Sciatic nerve (tissue), 2 donors: ENCODE measurements at regions not wholly inside any gene's neighbourhood (a gene's known extent, or its start where the extent isn't known, plus 50 kb on each side); places are given as distances from the start of the nearest gene placed in this dataset.
"Not testable (repeated sequence)": the region's sequence is repeated elsewhere in the genome, so short reads cannot be mapped to it uniquely, and the experiment has no call there.

Source experiments
- ATAC-seq: fragments of 200-7000 bp; cut with Tn5 transposase; one replicate; pipeline ENCODE4 v1.9.1; 2020; ENCODE audit warnings: mild to moderate bottlenecking, moderate library complexity
- DNase-seq: peaks from one replicate; pipeline ENCODE4 v3.0.0-alpha.2; 2020; ENCODE audit warnings: low spot score
- intact Hi-C: fragments of 100-400 bp; cut with DNase I; formaldehyde crosslinking; loops from one replicate; pipeline ENCODE4 v1.14.2; 2022
- donor health status: DM: no; HTN: no; CAD: no.
- donor health status: DM: no; HTN: no; CAD: no.

GRCh38 chr18:14949800-14950664 lies 202.1 kb downstream of the ANKRD30B start:
- no peak for DNase-seq
- ATAC-seq = no peak
- intact Hi-C loops = no loop called here

- DNase-seq, ATAC-seq, intact Hi-C loops: not testable (repeated sequence)
Observed at GRCh38 chr18:14952444-14953077, 204.6 kb downstream of the ANKRD30B start.

- no peak for ATAC-seq
- intact Hi-C loops = no loop called here
- no peak for DNase-seq
Observed at GRCh38 chr18:14958701-14959100, 210.7 kb downstream of the ANKRD30B start.

- ATAC-seq (no peak), DNase-seq (no peak)
- intact Hi-C loops = no loop called here
Observed at GRCh38 chr18:14959550-14959949, 211.6 kb downstream of the ANKRD30B start.

- DNase-seq (no peak), ATAC-seq (no peak)
- intact Hi-C loops = no loop called here
Observed at GRCh38 chr18:14961991-14962390, 214.0 kb downstream of the ANKRD30B start.

- intact Hi-C loops = no loop called here
- ATAC-seq = no peak
- no peak for DNase-seq
Observed at GRCh38 chr18:14962626-14963025, 214.7 kb downstream of the ANKRD30B start.

- no peak for DNase-seq
- ATAC-seq = no peak
- intact Hi-C loops = no loop called here
Observed at GRCh38 chr18:14963246-14963645, 215.3 kb downstream of the ANKRD30B start.

- no peak for ATAC-seq
- no peak for DNase-seq
- intact Hi-C loops = no loop called here
Observed at GRCh38 chr18:14964002-14964401, 216.0 kb downstream of the ANKRD30B start.

- intact Hi-C loops = no loop called here
- ATAC-seq (no peak), DNase-seq (no peak)
Observed at GRCh38 chr18:14964406-14964805, 216.4 kb downstream of the ANKRD30B start.

GRCh38 chr18:14964976-14965375 lies 217.0 kb downstream of the ANKRD30B start:
- ATAC-seq, intact Hi-C loops, DNase-seq: not testable (repeated sequence)

- no peak for DNase-seq
- ATAC-seq = no peak
- intact Hi-C loops = no loop called here
Observed at GRCh38 chr18:14965553-14965952, 217.6 kb downstream of the ANKRD30B start.

GRCh38 chr18:14967246-14967645 lies 219.3 kb downstream of the ANKRD30B start:
- not testable (repeated sequence) for DNase-seq

GRCh38 chr18:14969500-14969899 lies 221.5 kb downstream of the ANKRD30B start:
- intact Hi-C loops = no loop called here
- DNase-seq (no peak), ATAC-seq (no peak)

More at GRCh38 chr18:14967246-14967645, 219.3 kb downstream of the ANKRD30B start:
- intact Hi-C loops, ATAC-seq: not testable (repeated sequence)

GRCh38 chr18:14970027-14970426 lies 222.1 kb downstream of the ANKRD30B start:
- ATAC-seq = no peak
- intact Hi-C loops = no loop called here
- no peak for DNase-seq

- intact Hi-C loops = no loop called here
- ATAC-seq = no peak
- no peak for DNase-seq
Observed at GRCh38 chr18:14971461-14972185, 223.7 kb downstream of the ANKRD30B start.

GRCh38 chr18:14973421-14973820 lies 225.4 kb downstream of the ANKRD30B start:
- intact Hi-C loops = not testable (repeated sequence)

GRCh38 chr18:14974088-14974487 lies 226.1 kb downstream of the ANKRD30B start:
- intact Hi-C loops = no loop called here
- ATAC-seq (no peak), DNase-seq (no peak)

More at GRCh38 chr18:14973421-14973820, 225.4 kb downstream of the ANKRD30B start:
- DNase-seq, ATAC-seq: not testable (repeated sequence)

GRCh38 chr18:14974576-14974975 lies 226.6 kb downstream of the ANKRD30B start:
- ATAC-seq = no peak
- intact Hi-C loops = no loop called here

GRCh38 chr18:14975431-14975830 lies 227.5 kb downstream of the ANKRD30B start:
- intact Hi-C loops = no loop called here
- ATAC-seq = no peak
- DNase-seq = no peak

More at GRCh38 chr18:14974576-14974975, 226.6 kb downstream of the ANKRD30B start:
- DNase-seq = no peak
